Ectodermal cell (in vitro differentiated cells): ENCODE measurements at regions not wholly inside any gene's neighbourhood (a gene's known extent, or its start where the extent isn't known, plus 50 kb on each side); places are given as distances from the start of the nearest gene placed in this dataset.

Source experiments
- H3K27ac ChIP-seq: 2 replicates; pipeline ENCODE4 v1.7.0; 2013; ENCODE audit warnings: mild to moderate bottlenecking, low read depth, low read length; ENCODE audit not compliant: insufficient read depth, poor library complexity, severe bottlenecking
- H3K27me3 ChIP-seq: 2 replicates; pipeline ENCODE4 v1.7.0; 2013; ENCODE audit warnings: mild to moderate bottlenecking, low read length; ENCODE audit not compliant: insufficient read depth, control insufficient read depth, poor library complexity, severe bottlenecking
- H3K36me3 ChIP-seq: one replicate; pipeline ENCODE4 v1.7.0; 2013; ENCODE audit warnings: low read length; ENCODE audit not compliant: control insufficient read depth, insufficient read depth
- H3K4me1 ChIP-seq: one replicate; pipeline ENCODE4 v1.7.0; 2013; ENCODE audit warnings: low read length; ENCODE audit not compliant: control insufficient read depth, insufficient read depth
- H3K4me3 ChIP-seq: 2 replicates; pipeline ENCODE4 v1.7.0; 2013; ENCODE audit warnings: low read depth, low read length, control low read depth; ENCODE audit not compliant: insufficient read depth
- H3K9me3 ChIP-seq: 2 replicates; pipeline ENCODE4 v1.7.0; 2013; ENCODE audit warnings: mild to moderate bottlenecking, low read length, moderate library complexity; ENCODE audit not compliant: control insufficient read depth
- WGBS, 2 experiments: methylation state at CpG; one replicate each; pipeline ENCODE4 v1.1.7; 2013; ENCODE audit warnings: missing lambda C conversion rate in 2 of 2; 5-methylcytosine and 5-hydroxymethylcytosine counted together

DNA sequence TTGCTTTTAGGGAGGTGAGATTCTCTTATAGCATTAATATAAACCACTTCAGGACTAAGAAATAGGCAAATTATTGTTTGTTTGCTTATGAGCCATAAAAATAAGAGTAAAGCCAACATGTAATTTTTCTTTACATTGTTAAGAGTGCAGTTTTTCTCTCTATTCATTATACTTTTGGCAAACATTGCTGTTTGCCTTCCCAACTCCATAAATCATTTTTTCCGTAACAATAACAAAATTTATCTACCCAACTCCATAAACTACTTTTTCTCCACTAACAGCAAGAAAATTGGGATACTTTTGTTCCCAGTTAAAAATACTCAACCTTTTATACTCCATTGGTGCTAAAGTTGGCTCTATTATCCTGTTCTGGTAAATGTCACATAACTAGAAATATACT, 229.7 kb upstream of the GPRIN3 start:
- Histone ChIP-seq H3K27me3 (no peaks in the 10 kb centered on the region), H3K36me3 (no peaks in the 10 kb centered on the region), H3K9me3 (no peaks in the 10 kb centered on the region), H3K4me3 (no peak overlapping the region), H3K27ac (no peak overlapping the region), H3K4me1 (no peaks in the 10 kb centered on the region)
- WGBS, 2 experiments: 95 to 100% methylated on average over 1 of the region's 1 CpG

DNA sequence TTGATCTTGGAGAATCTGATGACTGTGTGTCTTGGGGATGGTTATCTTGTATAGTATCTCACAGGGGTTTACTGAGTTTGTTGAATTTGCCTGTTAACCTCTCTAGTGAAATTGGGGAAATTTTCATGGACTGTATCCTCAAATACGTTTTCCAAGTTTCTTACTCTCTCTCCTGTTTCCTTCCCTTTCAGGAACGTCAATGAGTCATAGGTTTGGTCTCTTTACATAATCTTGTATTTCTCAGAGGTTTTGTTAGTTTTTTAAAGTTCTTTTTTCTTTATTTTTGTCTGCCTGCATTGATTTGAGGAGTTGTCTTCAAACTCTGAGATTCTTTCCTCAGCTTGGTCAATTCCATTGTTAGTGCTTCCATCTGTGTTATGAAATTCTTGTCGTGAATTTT, 227.7 kb upstream of the GPRIN3 start:
- Histone ChIP-seq H3K27ac (no peak overlapping the region), H3K27me3 (no peaks in the 10 kb centered on the region), H3K36me3 (no peaks in the 10 kb centered on the region), H3K4me3 (no peak overlapping the region), H3K9me3 (no peaks in the 10 kb centered on the region), H3K4me1 (no peaks in the 10 kb centered on the region)
- WGBS, 2 experiments: 93 to 97% methylated on average over 2 to 3 of the region's 3 CpGs

DNA sequence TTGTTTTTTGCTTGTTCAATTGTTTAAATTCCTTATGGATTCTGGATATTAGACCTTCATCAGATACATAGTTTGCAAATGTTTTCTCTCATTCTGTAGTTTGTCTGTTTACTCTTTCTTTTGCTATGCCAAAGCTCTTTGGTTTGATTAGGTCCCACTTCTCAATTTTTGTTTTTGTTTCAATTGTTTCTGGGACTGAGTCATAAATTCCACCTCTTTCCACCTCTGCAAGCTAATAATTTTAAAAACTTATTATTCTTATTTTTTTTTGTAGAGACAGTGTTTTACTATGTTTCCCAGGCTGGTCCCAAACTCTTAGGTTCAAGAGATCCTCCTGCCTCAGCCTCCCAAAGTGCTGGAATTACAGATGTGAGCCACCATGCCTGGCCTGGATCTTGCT, 226.8 kb upstream of the GPRIN3 start:
- Histone ChIP-seq H3K27me3 (no peaks in the 10 kb centered on the region), H3K36me3 (no peaks in the 10 kb centered on the region), H3K4me3 (no peak overlapping the region), H3K4me1 (no peaks in the 10 kb centered on the region), H3K9me3 (no peaks in the 10 kb centered on the region), H3K27ac (no peak overlapping the region)

DNA sequence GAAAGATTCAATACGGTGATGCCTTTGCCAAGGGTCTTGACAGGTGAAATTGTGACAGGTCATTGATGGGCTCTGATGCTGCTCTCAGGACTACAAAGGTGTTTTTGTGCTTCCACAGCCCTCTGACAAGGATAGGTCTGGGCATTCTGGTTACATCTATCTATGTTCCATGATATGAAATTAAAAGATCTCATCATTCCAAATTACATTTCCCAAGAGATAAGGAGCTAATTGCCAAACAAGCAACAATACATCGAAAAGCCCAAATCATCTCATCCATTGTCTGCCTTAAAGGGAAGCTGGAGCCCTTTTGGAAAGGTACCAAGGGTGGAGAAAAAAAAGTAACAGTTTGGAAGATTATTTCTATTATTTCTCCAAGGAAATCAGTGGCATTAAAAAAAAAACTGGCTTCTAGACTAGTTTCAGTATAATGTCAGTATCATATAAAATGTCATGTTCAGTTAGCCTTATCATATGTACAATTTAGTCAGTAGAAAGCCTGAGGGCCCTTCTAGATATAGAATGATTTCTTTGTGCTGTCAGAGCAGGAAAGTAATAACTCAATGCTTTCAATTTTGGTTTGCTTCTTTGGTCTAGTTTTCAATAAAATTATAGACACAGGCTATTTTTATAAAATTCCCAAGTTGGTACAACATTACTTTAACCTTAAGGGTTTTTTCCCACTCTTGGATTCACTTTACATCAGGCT, 224.5 kb upstream of the GPRIN3 start:
- no peaks in the 10 kb centered on the region for H3K4me1 ChIP-seq
- H3K27me3 ChIP-seq: no peaks in the 10 kb centered on the region
- H3K27ac ChIP-seq: no peak overlapping the region
- H3K9me3 ChIP-seq: no peaks in the 10 kb centered on the region
- WGBS, 2 experiments: 85 to 96% methylated on average over 2 of the region's 2 CpGs
- no peak overlapping the region for H3K4me3 ChIP-seq
- no peaks in the 10 kb centered on the region for H3K36me3 ChIP-seq

DNA sequence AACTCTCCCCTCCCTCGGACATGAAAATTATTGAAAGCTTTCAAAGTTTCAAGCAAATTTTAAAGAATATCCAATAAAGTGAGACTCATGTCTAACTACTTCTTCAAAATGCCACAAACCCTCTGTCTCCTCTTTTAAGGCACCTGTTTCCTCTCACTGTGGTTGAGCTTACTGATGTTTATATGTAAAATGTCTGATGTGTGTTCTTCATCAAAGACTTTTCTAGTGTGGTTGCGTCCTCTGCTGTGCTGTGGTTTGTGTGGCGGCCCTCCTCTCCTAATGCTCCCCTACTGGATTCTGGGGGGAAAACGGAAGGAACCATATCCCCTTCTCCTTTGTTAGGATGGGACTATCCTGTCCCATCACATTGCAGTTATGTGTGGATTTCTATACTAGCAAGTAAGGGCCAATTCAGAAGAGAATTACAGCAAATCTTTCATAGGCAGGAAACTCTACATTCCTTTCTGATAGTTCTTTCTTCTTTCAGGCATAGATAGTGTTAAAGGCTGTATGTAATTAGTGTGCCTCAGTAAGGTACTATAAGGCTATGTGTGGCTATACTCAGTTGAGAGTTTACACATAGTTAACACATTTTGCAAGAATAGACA, 221.0 kb upstream of the GPRIN3 start:
- Histone ChIP-seq H3K36me3 (no peaks in the 10 kb centered on the region), H3K4me1 (no peaks in the 10 kb centered on the region), H3K27me3 (no peaks in the 10 kb centered on the region), H3K9me3 (no peaks in the 10 kb centered on the region), H3K4me3 (no peak overlapping the region), H3K27ac (no peak overlapping the region)
- 90 to 95% methylated on average over 3 to 4 of the region's 4 CpGs for WGBS, 2 experiments

DNA sequence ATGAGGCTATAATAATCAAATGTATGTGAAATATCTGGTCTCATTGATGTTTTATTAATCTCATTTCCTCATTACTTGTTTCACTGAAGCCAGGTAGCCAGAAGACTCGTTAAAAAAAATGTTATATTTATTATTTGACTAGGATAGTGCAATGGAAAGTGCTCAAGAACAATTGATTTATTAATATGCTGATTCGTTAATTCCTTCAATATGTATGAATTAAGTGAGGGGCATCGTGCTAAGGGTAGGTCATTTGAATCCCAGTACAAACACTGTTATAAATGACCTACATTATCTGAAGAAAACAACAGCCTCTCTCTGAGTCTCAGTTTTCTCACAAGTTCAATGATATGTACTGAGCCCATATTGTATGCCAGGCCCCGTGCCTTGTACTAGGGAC, 214.2 kb upstream of the GPRIN3 start:
- H3K36me3 ChIP-seq: no peaks in the 10 kb centered on the region
- H3K4me3 ChIP-seq: no peak overlapping the region
- no peaks in the 10 kb centered on the region for H3K4me1 ChIP-seq
- no peaks in the 10 kb centered on the region for H3K9me3 ChIP-seq
- no peak overlapping the region for H3K27ac ChIP-seq
- 89 to 91% methylated on average over 4 of the region's 4 CpGs for WGBS, 2 experiments
- H3K27me3 ChIP-seq: no peaks in the 10 kb centered on the region

DNA sequence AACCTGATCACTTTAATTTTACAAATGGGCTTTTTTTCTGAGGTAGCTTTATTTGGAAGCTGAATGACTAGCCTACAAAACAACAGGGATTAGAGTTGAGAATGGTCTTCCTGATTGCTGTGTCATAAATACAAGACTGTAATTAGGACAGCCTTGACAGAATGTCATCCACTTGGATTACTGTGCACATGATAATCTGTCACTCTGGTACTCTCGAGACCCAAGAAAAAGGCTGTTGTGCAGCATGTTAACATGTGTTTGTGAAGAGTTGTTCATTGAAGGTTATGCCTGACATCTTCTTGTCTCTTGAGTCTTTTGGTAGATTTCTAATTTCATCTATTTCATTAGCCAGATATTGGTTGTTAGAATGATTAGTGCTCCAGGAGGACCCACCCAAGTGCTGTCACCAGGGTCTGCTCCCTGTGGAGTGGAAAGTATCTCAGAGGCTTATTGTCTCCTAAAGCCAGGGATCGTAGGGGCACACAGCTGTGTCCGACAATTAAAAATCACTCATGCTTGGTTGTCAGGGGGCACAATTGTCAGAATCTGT, 212.2 kb upstream of the GPRIN3 start:
- H3K9me3 ChIP-seq: no peaks in the 10 kb centered on the region
- H3K4me1 ChIP-seq: no peaks in the 10 kb centered on the region
- H3K27ac ChIP-seq: no peak overlapping the region
- no peaks in the 10 kb centered on the region for H3K27me3 ChIP-seq
- H3K4me3 ChIP-seq: no peak overlapping the region
- H3K36me3 ChIP-seq: no peaks in the 10 kb centered on the region
- 89 to 90% methylated on average over 3 of the region's 3 CpGs for WGBS, 2 experiments

DNA sequence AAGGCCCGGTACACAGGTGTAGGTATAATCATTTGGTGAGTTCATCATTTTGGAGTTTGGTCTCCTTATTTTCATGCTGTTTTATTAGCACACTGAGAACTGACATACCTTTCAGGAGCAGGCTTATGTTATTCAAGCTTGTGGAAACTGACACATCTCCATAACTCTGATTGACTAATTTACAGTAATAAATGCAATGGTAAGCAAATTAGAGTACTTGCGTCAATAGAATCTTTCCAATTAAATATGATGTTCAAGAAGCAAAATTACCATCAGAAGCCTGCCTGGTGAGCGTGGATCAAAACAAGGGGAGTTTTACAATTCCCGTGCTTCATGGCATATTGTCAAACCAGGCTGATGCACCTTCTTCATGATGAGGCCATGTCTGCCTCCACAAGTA, 210.7 kb upstream of the GPRIN3 start:
- no peak overlapping the region for H3K27ac ChIP-seq
- H3K9me3 ChIP-seq: no peaks in the 10 kb centered on the region
- no peaks in the 10 kb centered on the region for H3K36me3 ChIP-seq
- H3K27me3 ChIP-seq: no peaks in the 10 kb centered on the region
- 93 to 95% methylated on average over 4 of the region's 4 CpGs for WGBS, 2 experiments
- no peaks in the 10 kb centered on the region for H3K4me1 ChIP-seq
- no peak overlapping the region for H3K4me3 ChIP-seq

DNA sequence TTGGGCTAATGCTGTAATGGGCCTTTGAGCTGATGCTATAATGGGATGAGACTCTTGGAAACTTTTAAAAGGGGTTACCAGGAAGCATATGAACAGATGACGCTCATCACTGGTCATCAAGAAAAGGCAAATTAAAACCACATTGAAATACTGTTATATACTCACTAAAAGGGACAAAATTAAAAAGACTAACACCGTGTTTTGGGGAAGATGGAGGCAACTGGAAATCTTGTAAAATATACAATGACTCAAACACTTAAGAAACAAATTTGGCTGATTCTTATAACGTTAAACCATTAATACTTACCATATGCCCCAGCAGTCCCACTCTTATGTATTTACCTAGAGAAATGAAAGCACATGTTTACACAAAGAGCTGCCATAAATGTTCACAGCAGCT, 207.2 kb upstream of the GPRIN3 start:
- Histone ChIP-seq H3K27ac (no peak overlapping the region), H3K4me1 (no peaks in the 10 kb centered on the region), H3K36me3 (no peaks in the 10 kb centered on the region), H3K27me3 (no peaks in the 10 kb centered on the region), H3K4me3 (no peak overlapping the region), H3K9me3 (no peaks in the 10 kb centered on the region)
- 96 to 98% methylated on average over 2 to 3 of the region's 3 CpGs for WGBS, 2 experiments

DNA sequence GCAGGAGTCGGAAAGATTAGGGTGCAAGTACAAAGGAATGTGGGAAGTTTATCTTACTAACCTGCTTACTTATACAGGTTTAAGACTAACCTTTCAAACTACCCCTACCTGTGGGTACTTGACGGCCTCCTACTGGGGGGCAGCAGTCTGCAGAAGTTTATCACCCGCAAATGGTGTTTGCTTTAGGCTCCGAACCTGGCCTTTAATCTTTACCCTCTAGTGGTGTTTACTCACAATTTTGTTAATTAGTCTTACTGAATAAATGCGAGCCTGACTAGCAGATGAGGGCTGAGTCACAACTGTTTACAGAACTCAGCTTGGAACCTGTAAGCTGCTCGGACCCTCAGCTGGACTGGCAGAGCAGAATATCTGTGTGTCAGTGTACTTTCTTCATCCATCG, 204.2 kb upstream of the GPRIN3 start:
- Histone ChIP-seq H3K27me3 (no peaks in the 10 kb centered on the region), H3K36me3 (no peaks in the 10 kb centered on the region)
- 77 to 81% methylated on average over 6 to 7 of the region's 7 CpGs for WGBS, 2 experiments

More for the DNA sequence above, 204.2 kb upstream of the GPRIN3 start:
- Histone ChIP-seq H3K4me1 (no peaks in the 10 kb centered on the region), H3K27ac (no peak overlapping the region), H3K4me3 (no peak overlapping the region), H3K9me3 (no peaks in the 10 kb centered on the region)
